SKM-1 (cell line): ENCODE measurements at regions not wholly inside any gene's neighbourhood (a gene's known extent, or its start where the extent isn't known, plus 50 kb on each side); places are given as distances from the start of the nearest gene placed in this dataset.
"Not testable (repeated sequence)": the region's sequence is repeated elsewhere in the genome, so short reads cannot be mapped to it uniquely, and the experiment has no call there.

Experiments used
- DNase-seq: peaks from one replicate; lab custom pipeline; 2025; ENCODE audit not compliant: unreplicated experiment; lab: John Stamatoyannopoulos, UW

GRCh38 chr15:91413142-91413541, 313.1 kb downstream of the SV2B start:
- DNase-seq, result no peak

- DNase-seq, result no peak
Measured at GRCh38 chr15:91414124-91414523, 314.1 kb downstream of the SV2B start.

- not testable (repeated sequence) for DNase-seq
Measured at GRCh38 chr15:91415258-91415657, 315.2 kb downstream of the SV2B start.

GRCh38 chr15:91420689-91421088, 320.6 kb downstream of the SV2B start:
- no peak for DNase-seq

GRCh38 chr15:91422797-91423196, 322.7 kb downstream of the SV2B start:
- no peak for DNase-seq

GRCh38 chr15:91424001-91424400, 323.9 kb downstream of the SV2B start:
- DNase-seq, result no peak

GRCh38 chr15:91426412-91426811, 326.4 kb downstream of the SV2B start:
- no peak for DNase-seq

GRCh38 chr15:91429973-91430372, 329.9 kb downstream of the SV2B start:
- DNase-seq, result no peak

- no peak for DNase-seq
Measured at GRCh38 chr15:91431041-91431715, 331.1 kb downstream of the SV2B start.

GRCh38 chr15:91435113-91435512, 335.1 kb downstream of the SV2B start:
- no peak for DNase-seq

GRCh38 chr15:91444656-91445055, 344.6 kb downstream of the SV2B start:
- no peak for DNase-seq

- no peak for DNase-seq
Measured at GRCh38 chr15:91445695-91446228, 345.7 kb downstream of the SV2B start.

GRCh38 chr15:91447991-91448644, 348.1 kb downstream of the SV2B start:
- DNase-seq, result no peak

- DNase-seq, result not testable (repeated sequence)
Measured at GRCh38 chr15:91453376-91453775, 353.3 kb downstream of the SV2B start.

GRCh38 chr15:91456251-91456718, 356.2 kb downstream of the SV2B start:
- no peak for DNase-seq

- no peak for DNase-seq
Measured at GRCh38 chr15:91456921-91457320, 356.9 kb downstream of the SV2B start.

GRCh38 chr15:91461377-91461776, 361.3 kb downstream of the SV2B start:
- no peak for DNase-seq

- DNase-seq, result no peak
Measured at GRCh38 chr15:91465086-91465485, 365.0 kb downstream of the SV2B start.

GRCh38 chr15:91465696-91466095, 365.6 kb downstream of the SV2B start:
- DNase-seq, result no peak

- DNase-seq, result no peak
Measured at GRCh38 chr15:91468871-91469580, 369.0 kb downstream of the SV2B start.

GRCh38 chr15:91469632-91470567, 369.8 kb downstream of the SV2B start:
- DNase-seq, result no peak
